Neural cell (in vitro differentiated cells): ENCODE measurements at regions not wholly inside any gene's neighbourhood (a gene's known extent, or its start where the extent isn't known, plus 50 kb on each side); places are given as distances from the start of the nearest gene placed in this dataset.

Source experiments
- H2AFZ ChIP-seq: fragments of 200-600, 300-800 bp; sonication (generic), shearing (Covaris generic); 2 replicates; pipeline ENCODE4 v1.6.0; 2014; ENCODE audit warnings: low read depth, mild to moderate bottlenecking, antibody characterized with exemption, low read length, moderate library complexity
- H3F3A ChIP-seq: fragments of 200-600 bp; shearing (Covaris generic); 2 replicates; pipeline ENCODE4 v1.6.1; 2016; ENCODE audit warnings: mild to moderate bottlenecking, moderate library complexity, mixed read lengths, antibody characterized with exemption, low read length; ENCODE audit not compliant: insufficient read depth, poor library complexity, severe bottlenecking
- H3K27ac ChIP-seq: fragments of 200-600, 300-800 bp; sonication (generic), shearing (Covaris generic); 2 replicates; pipeline ENCODE4 v1.5.1; 2014; ENCODE audit warnings: mild to moderate bottlenecking, low read length, moderate library complexity
- H3K27me3 ChIP-seq: fragments of 300-800, 200-600 bp; sonication (generic), shearing (Covaris generic); 2 replicates; pipeline ENCODE4 v1.6.0; 2014; ENCODE audit warnings: mild to moderate bottlenecking, low read depth, low read length, moderate library complexity; ENCODE audit not compliant: insufficient read depth
- H3K36me3 ChIP-seq: fragments of 300-800, 200-600 bp; sonication (generic), shearing (Covaris generic); 2 replicates; pipeline ENCODE4 v1.5.1; 2014; ENCODE audit warnings: mild to moderate bottlenecking, antibody characterized with exemption, low read length, moderate library complexity; ENCODE audit not compliant: insufficient read depth
- H3K4me2 ChIP-seq: fragments of 300-800, 200-600 bp; sonication (generic), shearing (Covaris generic); 2 replicates; pipeline ENCODE4 v1.6.0; 2014; ENCODE audit warnings: mild to moderate bottlenecking, low read length
- H3K4me3 ChIP-seq: fragments of 300-800, 200-600 bp; sonication (generic), shearing (Covaris generic); 2 replicates; pipeline ENCODE4 v1.5.1; 2014; ENCODE audit warnings: mild to moderate bottlenecking, low read length, moderate library complexity
- H3K79me2 ChIP-seq: fragments of 200-600 bp; shearing (Covaris generic); replicated peaks from 2 replicates; pipeline ENCODE4 v1.6.0; 2014; ENCODE audit warnings: mild to moderate bottlenecking, low read length, moderate library complexity; ENCODE audit not compliant: insufficient read depth
- H3K9ac ChIP-seq: fragments of 300-800, 200-600 bp; sonication (generic), shearing (Covaris generic); 2 replicates; pipeline ENCODE4 v1.6.1; 2016; ENCODE audit warnings: mild to moderate bottlenecking, low read length, mixed read lengths
- H3K9me2 ChIP-seq: fragments of 200-600 bp; shearing (Covaris generic); 2 replicates; pipeline ENCODE4 v1.6.1; 2016; ENCODE audit warnings: mild to moderate bottlenecking, low read length, mixed read lengths; ENCODE audit not compliant: insufficient read depth
- H3K9me3 ChIP-seq: fragments of 200-600, 300-800 bp; sonication (generic), shearing (Covaris generic); 2 replicates; pipeline ENCODE4 v1.6.1; 2016; ENCODE audit warnings: mild to moderate bottlenecking, mixed run types, low read length, moderate library complexity, mixed read lengths
- H4K20me1 ChIP-seq: fragments of 200-600 bp; shearing (Covaris generic); 2 replicates; pipeline ENCODE4 v1.6.1; 2016; ENCODE audit warnings: mild to moderate bottlenecking, mixed run types; ENCODE audit not compliant: insufficient read depth
- CTCF ChIP-seq: fragments of 450-650 bp; IDR thresholded peaks from 2 replicates; pipeline ENCODE4 v1.5.1; 2014; ENCODE audit warnings: antibody characterized with exemption, mild to moderate bottlenecking, moderate library complexity; ENCODE audit not compliant: poor library complexity, severe bottlenecking
- EP300 ChIP-seq: fragments of 450-650 bp; conservative IDR thresholded peaks from 2 replicates; pipeline ENCODE4 v1.6.1; 2014; ENCODE audit warnings: antibody characterized with exemption, mild to moderate bottlenecking, moderate library complexity; ENCODE audit not compliant: poor library complexity, severe bottlenecking
- EZH2 ChIP-seq: fragments of 200-600, 300-800 bp; shearing (Covaris generic), sonication (generic); IDR thresholded peaks from 2 replicates; pipeline ENCODE4 v1.6.1; 2014; ENCODE audit warnings: antibody characterized with exemption, low read length, borderline replicate concordance, mild to moderate bottlenecking; ENCODE audit not compliant: insufficient read depth, poor library complexity, severe bottlenecking
- MXI1 ChIP-seq: fragments of 450-650 bp; conservative IDR thresholded peaks from 2 replicates; pipeline ENCODE4 v1.6.1; 2014; ENCODE audit warnings: antibody characterized with exemption, mild to moderate bottlenecking; ENCODE audit not compliant: poor library complexity, severe bottlenecking
- POLR2AphosphoS5 ChIP-seq: IDR thresholded peaks from 2 replicates; pipeline ENCODE4 v1.6.1; 2012
- RAD21 ChIP-seq: fragments of 450-650 bp; conservative IDR thresholded peaks from 2 replicates; pipeline ENCODE4 v1.6.1; 2014; ENCODE audit warnings: antibody characterized with exemption, mild to moderate bottlenecking, moderate library complexity
- REST ChIP-seq: IDR thresholded peaks from 2 replicates; pipeline ENCODE4 v1.6.1; 2012; ENCODE audit warnings: borderline replicate concordance
- SMC3 ChIP-seq: fragments of 450-650 bp; conservative IDR thresholded peaks from 2 replicates; pipeline ENCODE4 v1.6.1; 2014; ENCODE audit warnings: antibody characterized with exemption, mild to moderate bottlenecking, moderate library complexity; ENCODE audit not compliant: poor library complexity
- TAF1 ChIP-seq: IDR thresholded peaks from 2 replicates; pipeline ENCODE4 v1.6.1; 2012; ENCODE audit warnings: low read depth

GRCh38 chr1:22332424-22332717 is 119.3 kb upstream of the ZBTB40 start:
- H3K9me2 ChIP-seq: no peaks in the 10 kb centered on the region
- no peak for TF ChIP-seq MXI1
- TF ChIP-seq SMC3: no peak
- TF ChIP-seq RAD21: no peak
- no peak for TF ChIP-seq POLR2AphosphoS5
- no peak for TF ChIP-seq EZH2
- no peak for TF ChIP-seq REST
- TF ChIP-seq CTCF: no peak
- no peak for TF ChIP-seq EP300
- TF ChIP-seq TAF1: no peak
- no peaks in the 10 kb centered on the region for H3K36me3 ChIP-seq
- H3F3A ChIP-seq: no peaks in the 10 kb centered on the region
- H3K4me3 ChIP-seq: no peak overlapping the region
- H3K79me2 ChIP-seq: no peaks in the 10 kb centered on the region
- no peaks in the 10 kb centered on the region for H4K20me1 ChIP-seq
- H3K4me2 ChIP-seq: no peak overlapping the region
- no peak overlapping the region for H2AFZ ChIP-seq
- no peak overlapping the region for H3K27ac ChIP-seq
- H3K27me3 ChIP-seq: no peaks in the 10 kb centered on the region
- H3K9ac ChIP-seq: no peak overlapping the region
- H3K9me3 ChIP-seq: no peaks in the 10 kb centered on the region

GRCh38 chr1:22332795-22333499 is 118.7 kb upstream of the ZBTB40 start:
- Histone ChIP-seq H3K27ac (no peak overlapping the region), H3K27me3 (no peaks in the 10 kb centered on the region), H3K9me3 (no peaks in the 10 kb centered on the region), H3K9me2 (no peaks in the 10 kb centered on the region), H3K36me3 (no peaks in the 10 kb centered on the region), H3K4me2 (no peak overlapping the region), H3F3A (no peaks in the 10 kb centered on the region), H3K9ac (no peak overlapping the region), H4K20me1 (no peaks in the 10 kb centered on the region), H3K4me3 (no peak overlapping the region), H3K79me2 (no peaks in the 10 kb centered on the region), H2AFZ (no peak overlapping the region)
- no peak for TF ChIP-seq EZH2
- no peak for TF ChIP-seq SMC3
- no peak for TF ChIP-seq EP300
- no peak for TF ChIP-seq CTCF
- TF ChIP-seq REST: no peak
- TF ChIP-seq MXI1: no peak
- TF ChIP-seq POLR2AphosphoS5: no peak
- no peak for TF ChIP-seq TAF1
- no peak for TF ChIP-seq RAD21
